Caco-2 (cell line): ENCODE measurements at regions not wholly inside any gene's neighbourhood (a gene's known extent, or its start where the extent isn't known, plus 50 kb on each side); places are given as distances from the start of the nearest gene placed in this dataset.

Experiments used
- BruUV-seq: library from RNA; stranded (reverse); fragments of 400-500 nt; replicated peaks from 2 replicates; lab custom pipeline; 2021; lab: Mats Ljungman, UMichigan
- CTCF ChIA-PET: fragments of 300-600 bp; sonication (Branson Sonifier 250); formaldehyde crosslinking; loops from one replicate; lab custom pipeline; 2022; ENCODE audit warnings: antibody characterized with exemption; lab: Charles Lee
- POLR2A ChIA-PET: fragments of 300-600 bp; sonication (Branson Sonifier 250); formaldehyde crosslinking; loops from one replicate; lab custom pipeline; 2022; ENCODE audit warnings: antibody characterized with exemption; lab: Charles Lee
- DNase-seq, 2 experiments: peaks; one replicate each; pipeline versions ENCODE4 v3.0.0 to v3.0.0-alpha.2; 2020 to 2022
- H3K27me3 ChIP-seq: replicated peaks from 2 replicates; pipeline ENCODE4 v1.6.0; 2011; ENCODE audit warnings: low read length; ENCODE audit not compliant: control insufficient read depth, insufficient read depth
- H3K36me3 ChIP-seq: 2 replicates; pipeline ENCODE4 v1.5.1; 2011; ENCODE audit warnings: low read length; ENCODE audit not compliant: control insufficient read depth, insufficient read depth
- H3K4me1 ChIP-seq: fragments of 250-450 bp; sonication (Bioruptor Pico); 2 replicates; pipeline ENCODE4 v1.5.1; 2020; ENCODE audit warnings: mild to moderate bottlenecking
- H3K4me3 ChIP-seq: 2 replicates; pipeline ENCODE4 v1.5.1; 2011; ENCODE audit warnings: low read depth, mild to moderate bottlenecking, control low read depth, low read length
- H3K9me3 ChIP-seq: fragments of 250-450 bp; sonication (Bioruptor Pico); 2 replicates; pipeline ENCODE4 v1.5.1; 2020; ENCODE audit warnings: mild to moderate bottlenecking, moderate library complexity
- H3K27ac Mint-ChIP-seq: one replicate; pipeline ENCODE4 v1.8.0; 2022; ENCODE audit warnings: mixed read lengths; ENCODE audit not compliant: unreplicated experiment
- H3K27me3 Mint-ChIP-seq: one replicate; pipeline ENCODE4 v1.8.0; 2022; ENCODE audit warnings: mixed read lengths; ENCODE audit not compliant: insufficient read depth, unreplicated experiment
- H3K36me3 Mint-ChIP-seq: one replicate; pipeline ENCODE4 v1.8.0; 2022; ENCODE audit warnings: mild to moderate bottlenecking, mixed read lengths; ENCODE audit not compliant: insufficient read depth, unreplicated experiment
- H3K4me1 Mint-ChIP-seq: one replicate; pipeline ENCODE4 v1.8.0; 2022; ENCODE audit warnings: low read depth, mixed read lengths; ENCODE audit not compliant: unreplicated experiment
- H3K4me3 Mint-ChIP-seq: one replicate; pipeline ENCODE4 v1.8.0; 2022; ENCODE audit warnings: mild to moderate bottlenecking, moderate library complexity, mixed read lengths; ENCODE audit not compliant: unreplicated experiment
- H3K9me3 Mint-ChIP-seq: one replicate; pipeline ENCODE4 v1.8.0; 2022; ENCODE audit warnings: mixed read lengths; ENCODE audit not compliant: unreplicated experiment
- CTCF ChIP-seq, 2 experiments: fragments of 200-600 bp in 1 of 2; IDR thresholded peaks; 1 replicate in 1 of 2; 2 replicates in 1 of 2; pipeline versions ENCODE4 v1.5.1 to v1.8.0; 2011 to 2022; ENCODE audit warnings: antibody characterized with exemption in 1 of 2, control low read depth in 1 of 2, inconsistent platforms in 1 of 2, low read depth in 1 of 2, low read length in 1 of 2, mild to moderate bottlenecking in 1 of 2, moderate library complexity in 1 of 2; ENCODE audit not compliant: insufficient read depth in 1 of 2, severe bottlenecking in 1 of 2, unreplicated experiment in 1 of 2
- intact Hi-C: fragments of 100-400 bp; cut with micrococcal nuclease; formaldehyde crosslinking; loops from one replicate; pipeline ENCODE4 v1.10.0; 2022; ENCODE audit not compliant: unreplicated experiment

- H3K4me1 Mint-ChIP-seq = no peaks in the 10 kb centered on the region
- CTCF ChIA-PET = no interaction called here
- H3K4me3 ChIP-seq = no peak overlapping the region
- intact Hi-C loops = no loop called here
- no peaks in the 10 kb centered on the region for H3K27me3 ChIP-seq
- POLR2A ChIA-PET = no interaction called here
- peaks cover 20% of the 10 kb centered on the region for H3K9me3 Mint-ChIP-seq
- H3K27ac Mint-ChIP-seq = no peak overlapping the region
- H3K4me1 ChIP-seq = 0 out of 2 replicates have a peak, but pooled peaks cover 4% of the 10 kb centered on the region
- BruUV-seq = no TSS peak
- H3K9me3 ChIP-seq = no peaks in the 10 kb centered on the region; the same call in 1 of the 2 replicates
- no peaks in the 10 kb centered on the region for H3K36me3 Mint-ChIP-seq
- DNase-seq = no peak
- H3K36me3 ChIP-seq = no peaks in the 10 kb centered on the region
- H3K4me3 Mint-ChIP-seq = no peak overlapping the region
- no peak for TF ChIP-seq CTCF (IDR thresholded peaks at IDR 0.05; ENCODE audit: insufficient read depth in 1 of 2, low read depth in 1 of 2, low read length in 1 of 2, severe bottlenecking in 1 of 2, unreplicated experiment in 1 of 2)
- no peaks in the 10 kb centered on the region for H3K27me3 Mint-ChIP-seq
These were observed 52.3 kb downstream of the HDGFL1 start for GRCh38 chr6:22621701-22622100.

- ChIA-PET POLR2A (no interaction called here), CTCF (no interaction called here)
- no peaks in the 10 kb centered on the region for H3K36me3 ChIP-seq
- no peak overlapping the region for H3K27ac Mint-ChIP-seq
- no peaks in the 10 kb centered on the region for H3K27me3 ChIP-seq
- intact Hi-C loops = no loop called here
- no peak overlapping the region for H3K4me3 Mint-ChIP-seq
- H3K9me3 Mint-ChIP-seq = peaks cover 26% of the 10 kb centered on the region
- no peaks in the 10 kb centered on the region for H3K27me3 Mint-ChIP-seq
- 0 out of 2 replicates have a peak, but pooled peaks cover 4% of the 10 kb centered on the region for H3K4me1 ChIP-seq
- TF ChIP-seq CTCF (IDR thresholded peaks at IDR 0.05; ENCODE audit: insufficient read depth in 1 of 2, low read depth in 1 of 2, low read length in 1 of 2, severe bottlenecking in 1 of 2, unreplicated experiment in 1 of 2) = no peak
- no peaks in the 10 kb centered on the region for H3K4me1 Mint-ChIP-seq
- DNase-seq = no peak
- H3K9me3 ChIP-seq = no peaks in the 10 kb centered on the region; the same call in 1 of the 2 replicates
- H3K4me3 ChIP-seq = no peak overlapping the region
- no peaks in the 10 kb centered on the region for H3K36me3 Mint-ChIP-seq
- no TSS peak for BruUV-seq
These were observed 53.0 kb downstream of the HDGFL1 start for GRCh38 chr6:22622351-22622750.

DNA sequence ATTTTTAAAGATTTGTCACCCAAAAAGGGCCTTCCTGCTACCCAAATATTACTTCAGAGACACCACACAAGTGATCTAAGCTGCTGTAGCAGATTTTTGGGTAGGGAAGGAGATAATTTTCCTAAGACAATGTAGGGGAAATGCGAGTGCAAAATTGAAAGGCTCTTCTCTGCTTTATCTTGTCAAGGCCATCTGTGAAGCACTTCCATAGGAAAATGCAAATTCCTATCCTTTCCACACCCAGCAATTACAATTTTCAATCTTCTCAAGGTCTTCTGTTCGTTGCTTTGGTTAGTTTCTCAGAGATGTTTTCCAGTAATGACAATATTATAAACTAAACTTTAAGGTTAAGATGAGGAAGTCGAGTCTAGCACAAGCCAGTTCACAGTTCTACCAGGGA is 53.4 kb downstream of the HDGFL1 start:
- H3K36me3 Mint-ChIP-seq = no peaks in the 10 kb centered on the region
- Histone ChIP-seq H3K27me3 (no peaks in the 10 kb centered on the region), H3K4me3 (no peak overlapping the region), H3K4me1 (0 out of 2 replicates have a peak, but pooled peaks cover 4% of the 10 kb centered on the region), H3K36me3 (no peaks in the 10 kb centered on the region), H3K9me3 (no peaks in the 10 kb centered on the region; the same call in 1 of the 2 replicates)
- ChIA-PET POLR2A (no interaction called here), CTCF (no interaction called here)
- H3K4me3 Mint-ChIP-seq = no peak overlapping the region
- no peaks in the 10 kb centered on the region for H3K27me3 Mint-ChIP-seq
- intact Hi-C loops = no loop called here
- DNase-seq = no peak
- H3K4me1 Mint-ChIP-seq = no peaks in the 10 kb centered on the region
- TF ChIP-seq CTCF (IDR thresholded peaks at IDR 0.05; ENCODE audit: insufficient read depth in 1 of 2, low read depth in 1 of 2, low read length in 1 of 2, severe bottlenecking in 1 of 2, unreplicated experiment in 1 of 2) = no peak
- H3K27ac Mint-ChIP-seq = no peak overlapping the region
- peaks cover 25% of the 10 kb centered on the region for H3K9me3 Mint-ChIP-seq
- no TSS peak for BruUV-seq
